ENCODE measurements at regions not wholly inside any gene's neighbourhood (a gene's known extent, or its start where the extent isn't known, plus 50 kb on each side); places are given as distances from the start of the nearest gene placed in this dataset.
A peak's percentile ranks its signal among the peaks of the same experiment; 100 is the strongest.

DNA sequence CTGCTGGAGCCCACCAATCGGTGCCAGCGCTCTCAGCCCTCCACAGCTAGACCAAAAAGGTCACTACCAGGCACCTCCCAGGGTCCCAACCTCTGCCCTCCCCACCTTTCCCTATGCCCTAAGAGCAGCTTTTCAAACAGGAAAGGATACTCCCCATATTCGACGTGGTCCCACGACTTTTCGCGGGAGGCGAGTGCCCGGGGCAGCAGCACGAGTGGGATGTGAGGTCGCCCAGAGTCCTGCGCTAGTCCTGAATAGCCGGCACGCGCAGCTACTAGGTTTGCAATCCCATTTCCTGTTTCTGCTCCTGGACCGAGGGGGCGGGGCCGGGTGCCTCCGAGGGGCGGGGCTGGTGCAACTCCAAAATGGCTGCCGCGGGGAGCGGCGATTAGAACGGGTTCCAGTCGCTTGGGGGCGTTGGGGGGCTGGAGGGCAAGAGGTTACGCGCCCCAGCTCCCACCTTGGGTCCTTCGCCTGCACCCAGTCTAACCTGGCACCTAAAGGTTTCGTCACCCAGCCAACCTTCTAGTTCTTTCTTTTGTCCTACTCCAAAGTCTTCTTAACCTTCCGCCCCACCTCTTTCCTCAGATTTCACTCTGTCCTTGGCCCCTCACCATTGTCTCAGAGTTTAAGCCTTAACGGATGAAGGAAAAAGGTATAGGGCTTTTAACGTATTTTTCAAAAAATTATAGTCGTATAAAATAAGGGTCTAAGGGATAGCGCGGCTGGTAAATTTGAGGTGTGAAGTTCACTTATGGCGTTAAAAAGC lies 85.0 kb upstream of the TENT5D start:
- no peaks in the 10 kb centered on the region for H3K36me3 ChIP-seq (ENCODE audit: control insufficient read depth, insufficient read depth, low read length)
- DNase-seq (ENCODE audit: low read depth) (no peak), FAIRE-seq (no peak)
- TF ChIP-seq, protein P1, sequence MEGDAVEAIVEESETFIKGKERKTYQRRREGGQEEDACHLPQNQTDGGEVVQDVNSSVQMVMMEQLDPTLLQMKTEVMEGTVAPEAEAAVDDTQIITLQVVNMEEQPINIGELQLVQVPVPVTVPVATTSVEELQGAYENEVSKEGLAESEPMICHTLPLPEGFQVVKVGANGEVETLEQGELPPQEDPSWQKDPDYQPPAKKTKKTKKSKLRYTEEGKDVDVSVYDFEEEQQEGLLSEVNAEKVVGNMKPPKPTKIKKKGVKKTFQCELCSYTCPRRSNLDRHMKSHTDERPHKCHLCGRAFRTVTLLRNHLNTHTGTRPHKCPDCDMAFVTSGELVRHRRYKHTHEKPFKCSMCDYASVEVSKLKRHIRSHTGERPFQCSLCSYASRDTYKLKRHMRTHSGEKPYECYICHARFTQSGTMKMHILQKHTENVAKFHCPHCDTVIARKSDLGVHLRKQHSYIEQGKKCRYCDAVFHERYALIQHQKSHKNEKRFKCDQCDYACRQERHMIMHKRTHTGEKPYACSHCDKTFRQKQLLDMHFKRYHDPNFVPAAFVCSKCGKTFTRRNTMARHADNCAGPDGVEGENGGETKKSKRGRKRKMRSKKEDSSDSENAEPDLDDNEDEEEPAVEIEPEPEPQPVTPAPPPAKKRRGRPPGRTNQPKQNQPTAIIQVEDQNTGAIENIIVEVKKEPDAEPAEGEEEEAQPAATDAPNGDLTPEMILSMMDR (IDR thresholded peaks at IDR 0.05; ENCODE audit: insufficient read depth, low read length, severe bottlenecking): no peak
- no peaks in the 10 kb centered on the region for H3K27me3 ChIP-seq (ENCODE audit: control insufficient read depth, insufficient read depth, low read length)
- H3K4me3 ChIP-seq (ENCODE audit: low read depth, low read length): peak overlapping the region; percentile 30

DNA sequence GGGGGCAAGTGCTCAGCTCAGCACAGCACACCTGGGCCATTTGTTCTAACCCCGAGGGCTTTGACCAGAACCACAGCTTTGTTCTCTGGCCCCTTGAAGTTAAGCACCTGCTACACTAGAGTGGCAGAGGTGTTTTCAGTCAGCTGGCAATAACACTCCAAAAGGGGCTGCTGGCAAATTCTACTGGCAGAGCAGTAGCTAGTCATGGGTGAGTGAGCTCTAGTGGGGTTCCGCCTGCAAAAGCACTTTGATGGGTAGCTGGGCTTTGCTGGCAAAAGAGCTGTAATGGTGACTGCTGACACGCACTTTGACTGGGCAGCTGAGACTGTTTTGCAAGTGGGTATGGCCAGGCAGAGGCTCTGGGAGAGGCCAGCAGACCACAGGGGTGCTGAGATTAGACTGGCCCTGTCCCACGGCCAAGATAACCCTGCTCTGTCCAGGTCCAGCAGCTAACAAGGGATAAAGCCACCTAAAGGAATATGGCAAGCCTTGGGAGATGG lies 65.2 kb upstream of the TENT5D start:
- no peak for DNase-seq (ENCODE audit: low read depth)
- Histone ChIP-seq H3K36me3 (ENCODE audit: control insufficient read depth, insufficient read depth, low read length) (no peaks in the 10 kb centered on the region), H3K27me3 (ENCODE audit: control insufficient read depth, insufficient read depth, low read length) (no peaks in the 10 kb centered on the region), H3K4me3 (ENCODE audit: low read depth, low read length) (no peak overlapping the region)
- no peak for FAIRE-seq
- TF ChIP-seq, protein P1 (IDR thresholded peaks at IDR 0.05; ENCODE audit: insufficient read depth, low read length, severe bottlenecking): no peak

All from bronchial epithelial cell (primary cell).